LoVo (cell line): ENCODE measurements at regions not wholly inside any gene's neighbourhood (a gene's known extent, or its start where the extent isn't known, plus 50 kb on each side); places are given as distances from the start of the nearest gene placed in this dataset.
"Not testable (repeated sequence)": the region's sequence is repeated elsewhere in the genome, so short reads cannot be mapped to it uniquely, and the experiment has no call there.

Experiments used
- DNase-seq: peaks from one replicate; pipeline ENCODE4 v3.0.0-alpha.2; 2016; ENCODE audit warnings: low spot score

DNA sequence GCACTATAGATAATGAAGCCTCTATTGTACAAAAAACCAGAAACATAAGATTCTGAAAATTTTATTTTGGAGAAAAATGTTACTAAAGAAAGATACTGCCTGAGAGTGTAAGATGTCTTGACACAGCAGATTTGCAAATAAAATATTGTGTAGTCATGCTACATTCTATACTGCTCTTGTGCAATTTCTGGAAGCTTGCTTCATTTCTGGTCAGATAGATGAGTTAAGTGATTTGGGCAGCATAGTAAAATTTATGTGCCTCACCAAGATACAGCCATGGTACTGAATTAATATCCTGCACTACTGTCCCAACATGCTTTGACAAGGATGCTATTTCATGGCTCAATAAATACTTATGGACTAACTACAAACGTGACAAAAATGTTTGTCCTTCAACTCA, 55.1 kb upstream of the STARD13 start:
- no peak for DNase-seq

- no peak for DNase-seq
Measured at GRCh38 chr13:33341861-33342452, 56.4 kb upstream of the STARD13 start.

GRCh38 chr13:33345842-33346241, 60.3 kb upstream of the STARD13 start:
- DNase-seq = no peak

DNA sequence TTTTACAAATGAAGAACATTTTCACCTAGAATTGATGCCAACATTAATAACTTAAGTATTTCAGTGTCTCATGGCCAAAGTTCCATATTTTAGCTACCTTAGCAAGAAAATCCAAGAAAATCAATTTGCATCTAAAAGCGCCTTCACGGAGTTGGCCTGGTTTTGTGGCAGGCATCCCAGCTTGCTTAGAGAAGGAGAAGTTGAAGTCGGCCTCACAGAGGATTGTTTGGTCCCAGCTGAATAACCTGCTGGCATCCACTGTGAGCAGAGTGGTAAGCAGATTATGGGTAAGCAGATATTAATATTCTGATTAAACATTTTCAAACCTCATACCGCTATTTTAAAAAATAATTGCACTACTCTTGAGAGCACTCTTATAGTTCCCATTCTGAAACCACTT, 62.3 kb upstream of the STARD13 start:
- no peak for DNase-seq

GRCh38 chr13:33348366-33348765, 62.8 kb upstream of the STARD13 start:
- no peak for DNase-seq

GRCh38 chr13:33349288-33349985, 63.9 kb upstream of the STARD13 start:
- DNase-seq = no peak

- DNase-seq = peak; percentile 38
Measured at GRCh38 chr13:33349986-33350826, 64.7 kb upstream of the STARD13 start.

GRCh38 chr13:33351319-33351718, 65.8 kb upstream of the STARD13 start:
- no peak for DNase-seq

DNA sequence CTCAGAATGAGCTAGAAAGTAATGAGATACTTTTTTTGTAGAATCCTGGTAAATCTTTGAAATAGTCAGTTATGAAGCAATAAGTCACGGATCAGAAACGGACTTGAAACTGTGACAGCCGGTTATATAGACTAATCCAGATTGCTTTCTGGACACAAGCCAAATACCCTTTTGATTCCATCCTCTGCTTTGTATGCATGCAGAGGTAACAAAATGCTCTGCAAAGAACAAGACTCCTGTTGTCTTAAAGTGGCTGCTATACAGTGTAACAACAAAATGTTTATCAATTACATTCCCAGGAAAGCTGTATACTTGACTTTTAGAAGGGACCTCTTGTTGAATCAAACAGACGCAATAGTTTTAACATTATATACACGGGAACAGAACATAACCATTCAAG, 66.5 kb upstream of the STARD13 start:
- DNase-seq = no peak

- no peak for DNase-seq
Measured at GRCh38 chr13:33352526-33352925, 67.0 kb upstream of the STARD13 start.

GRCh38 chr13:33353210-33353609, 67.7 kb upstream of the STARD13 start:
- DNase-seq = no peak

DNA sequence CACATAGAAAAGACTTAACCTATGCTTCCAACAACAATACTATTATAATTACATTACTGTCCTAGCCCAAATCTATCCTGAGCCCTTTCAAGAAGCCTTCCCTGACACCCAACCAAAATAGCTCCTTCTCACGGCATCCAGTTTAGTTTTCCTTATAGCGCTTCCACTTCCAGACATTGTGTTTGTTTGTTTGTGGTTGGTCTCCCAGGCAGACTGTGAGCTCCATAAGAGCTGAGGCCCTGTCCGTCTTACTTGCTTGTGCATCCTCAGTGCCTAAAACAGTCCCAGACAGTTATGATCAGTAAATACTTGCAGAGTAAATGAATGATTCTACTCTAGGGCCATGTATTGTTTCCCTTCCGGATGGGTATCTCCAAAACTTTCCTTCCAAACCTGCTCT, 68.1 kb upstream of the STARD13 start:
- DNase-seq = no peak

DNA sequence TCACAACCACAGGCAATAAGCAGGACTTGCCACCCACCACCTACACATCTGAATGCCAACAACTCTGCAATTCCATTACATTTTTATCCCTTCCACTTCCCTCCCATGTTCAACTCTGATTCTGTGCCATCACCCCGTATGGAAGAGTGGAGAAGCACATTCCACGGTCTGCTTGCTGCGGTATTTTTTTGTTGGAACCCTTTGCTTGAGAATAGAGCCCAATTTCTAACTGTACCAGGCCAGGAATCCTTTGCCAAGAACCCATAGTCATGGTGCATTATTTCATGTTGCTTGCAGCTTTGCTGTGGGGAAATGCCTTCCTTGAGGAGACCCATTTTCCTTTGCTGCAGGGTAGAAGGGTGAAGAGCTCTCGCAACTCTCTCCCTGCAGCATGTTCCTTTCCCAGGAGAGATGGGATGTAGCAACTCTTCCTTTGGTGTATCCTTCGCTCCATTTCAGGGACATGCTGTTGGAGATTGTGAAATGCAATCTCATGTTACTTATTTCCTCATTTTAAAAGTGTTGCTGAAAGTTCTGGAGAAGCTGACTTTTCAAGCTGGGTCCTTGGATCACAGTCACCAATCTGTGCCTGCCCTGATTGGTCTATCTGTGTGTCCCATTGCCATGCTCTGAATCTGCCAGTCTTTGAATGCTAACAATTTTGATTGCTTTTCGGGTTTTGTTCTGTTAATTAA, 69.8 kb upstream of the STARD13 start:
- no peak for DNase-seq

- not testable (repeated sequence) for DNase-seq
Measured at GRCh38 chr13:33358076-33358475, 72.5 kb upstream of the STARD13 start.

DNA sequence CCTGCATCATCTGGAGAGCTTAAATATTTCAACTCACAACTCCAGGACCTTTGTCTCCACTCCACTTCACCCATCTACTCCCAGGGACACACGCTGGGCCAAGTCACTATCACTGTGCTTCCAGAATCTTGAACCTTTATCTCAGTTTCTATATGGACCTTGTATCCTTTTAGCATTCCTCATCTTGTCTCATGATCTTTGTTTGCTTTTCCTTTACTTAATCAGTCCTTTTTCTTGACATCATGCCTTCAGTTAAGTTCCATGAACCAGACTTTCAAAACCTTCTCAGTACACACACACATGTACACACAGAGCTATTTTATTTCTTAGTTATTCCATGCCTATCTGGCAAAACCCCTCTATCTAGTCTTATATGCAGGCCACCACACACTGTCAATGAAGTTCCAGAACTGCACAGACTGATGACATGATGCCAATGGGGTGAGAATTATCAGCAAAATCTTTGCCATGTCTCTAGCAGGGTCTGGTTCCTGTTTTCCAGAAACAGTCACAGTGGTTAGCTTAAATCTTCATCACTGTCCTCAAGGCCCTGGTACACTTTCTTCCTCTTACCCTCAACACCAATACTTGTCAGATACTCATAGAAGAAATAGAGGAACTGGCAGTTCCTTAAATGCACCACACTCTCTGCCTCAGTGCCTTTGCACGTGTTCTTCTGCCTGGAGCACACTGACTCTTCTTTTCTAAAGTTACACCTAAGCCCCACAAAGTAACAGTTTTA, 77.6 kb upstream of the STARD13 start:
- DNase-seq = no peak

DNA sequence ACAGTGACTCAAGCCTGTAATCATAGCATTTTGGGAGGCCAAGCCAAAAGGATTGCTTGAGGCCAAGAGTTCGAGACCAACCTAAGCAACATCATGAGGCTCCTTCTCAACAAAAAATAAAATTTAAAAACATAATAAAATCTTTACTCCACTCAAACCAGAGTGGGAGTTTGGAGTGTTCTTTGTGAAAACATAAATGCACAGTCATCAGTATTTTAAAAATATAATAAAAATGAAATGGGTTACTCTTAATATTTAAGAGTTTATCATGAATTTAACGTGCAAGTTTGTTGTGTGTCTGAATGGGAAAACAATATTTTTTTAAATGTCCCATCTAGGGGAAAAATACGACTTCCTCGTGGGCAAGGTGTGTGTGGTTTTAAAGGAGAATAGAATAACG, 78.6 kb upstream of the STARD13 start:
- no peak for DNase-seq

DNA sequence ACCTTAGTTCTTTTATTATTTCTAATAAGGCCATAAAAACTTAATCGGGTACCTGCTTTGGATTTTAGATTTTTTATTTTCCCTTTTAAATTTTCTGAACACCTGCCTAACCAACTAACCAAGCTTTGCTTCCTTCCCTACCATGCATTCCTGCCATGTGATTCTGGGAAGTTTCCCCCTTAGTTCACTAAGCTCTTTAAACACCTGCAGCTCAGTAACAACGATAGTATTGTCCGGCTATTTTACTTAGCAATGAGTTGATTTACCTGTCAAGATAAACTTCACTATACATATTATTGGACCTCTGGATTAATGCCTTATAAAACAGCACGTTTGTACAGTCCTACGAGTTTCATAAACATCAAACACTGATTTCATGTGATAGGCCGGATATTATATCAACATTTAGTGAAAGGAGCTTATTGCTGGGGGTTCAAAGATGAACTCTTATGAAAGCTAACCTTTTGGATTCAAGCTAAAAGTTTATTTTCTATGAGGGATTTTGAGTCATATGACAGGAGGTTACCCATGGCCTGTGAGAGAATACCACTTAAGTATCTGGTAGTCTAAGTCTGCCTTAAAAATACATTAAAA, 81.0 kb upstream of the STARD13 start:
- no peak for DNase-seq

DNA sequence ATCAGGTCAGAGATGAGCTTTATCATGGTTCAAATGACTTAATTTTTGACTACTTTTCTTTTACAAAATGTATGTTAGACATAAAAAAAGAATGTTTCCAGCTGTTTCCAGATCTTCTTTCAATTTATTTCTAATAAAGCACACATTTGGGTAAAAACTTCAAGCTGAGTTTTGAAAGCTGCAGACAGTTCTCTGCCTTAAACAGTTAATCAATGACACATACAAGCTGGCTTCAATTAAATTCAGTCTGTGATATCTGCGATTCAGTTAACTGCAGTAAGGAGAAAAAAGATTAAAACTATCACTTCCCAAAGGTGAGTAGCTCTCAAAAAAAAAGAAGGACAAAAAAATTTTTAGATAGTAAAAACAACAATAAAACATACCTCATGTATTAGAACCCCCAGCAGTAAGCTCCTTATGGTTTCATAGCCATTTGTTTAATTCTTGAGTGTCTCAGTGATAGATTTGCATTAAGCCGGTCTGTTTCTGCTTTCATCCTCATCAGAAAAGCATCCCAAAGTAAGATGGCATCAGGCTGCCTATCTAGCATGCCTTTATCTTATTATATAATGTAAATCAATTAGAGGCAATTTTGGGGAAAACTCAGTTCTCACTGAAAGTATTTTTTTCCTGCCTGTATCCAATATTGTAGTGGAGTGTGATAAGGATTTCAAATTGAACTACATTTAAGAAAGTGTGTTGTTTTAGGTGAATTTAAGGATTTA, 81.8 kb upstream of the STARD13 start:
- no peak for DNase-seq

DNA sequence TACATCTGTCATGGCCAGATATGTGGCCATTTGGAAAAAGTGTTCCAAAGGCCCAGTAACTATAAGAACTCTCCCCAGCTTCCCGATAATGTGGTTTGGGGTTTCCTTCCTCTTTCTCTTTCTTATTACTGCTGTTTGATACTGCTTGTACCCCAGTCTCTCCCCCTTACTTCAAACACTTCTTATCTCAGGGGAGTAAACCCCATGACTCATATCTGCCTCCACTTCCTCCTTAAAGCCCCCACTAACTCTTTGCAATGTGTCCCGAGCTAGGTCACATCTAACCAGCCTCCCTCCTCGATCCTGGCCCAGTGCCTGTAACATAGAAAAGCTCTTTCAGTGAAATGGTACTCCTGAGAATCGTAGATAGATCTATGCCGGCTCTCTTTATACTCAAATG, 82.4 kb upstream of the STARD13 start:
- no peak for DNase-seq

DNA sequence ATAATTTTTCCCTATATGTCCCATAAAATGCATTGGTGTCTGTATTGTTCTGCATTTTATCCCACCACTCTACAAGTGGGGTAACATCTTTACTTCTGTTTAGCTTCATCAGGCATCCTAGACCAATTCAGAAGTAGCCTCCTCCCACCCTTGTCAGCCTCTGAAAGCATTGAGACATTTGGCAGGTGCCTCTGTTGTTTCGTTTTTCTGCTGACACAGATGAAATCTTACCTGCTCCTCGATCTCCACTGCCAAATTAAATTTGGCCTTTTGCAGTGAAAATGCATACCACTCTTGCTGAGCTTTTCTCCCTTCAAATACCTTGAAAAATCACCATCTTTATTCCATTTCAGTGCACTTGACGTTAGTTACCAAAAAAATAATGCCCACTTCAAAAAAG, 83.5 kb upstream of the STARD13 start:
- no peak for DNase-seq
